T-helper 17 cell (primary cell): ENCODE measurements at regions not wholly inside any gene's neighbourhood (a gene's known extent, or its start where the extent isn't known, plus 50 kb on each side); places are given as distances from the start of the nearest gene placed in this dataset.
A peak's percentile ranks its signal among the peaks of the same experiment; 100 is the strongest.

Source experiments
- ATAC-seq: fragments of 150-1000 bp; cut with Tn5 transposase; 2 replicates; pipeline ENCODE4 v1.10.0; 2021; ENCODE audit warnings: mild to moderate bottlenecking, moderate library complexity
- DNase-seq, 3 donors: peaks; one replicate each; pipeline versions ENCODE4 v3.0.0 to v3.0.0-alpha.2; 2020 to 2021
- H3K9me3 ChIP-seq: one replicate; pipeline ENCODE4 v1.7.0; 2013; ENCODE audit warnings: low read length, mild to moderate bottlenecking; ENCODE audit not compliant: control insufficient read depth, poor library complexity, severe bottlenecking
- H3K27ac Mint-ChIP-seq: one replicate; pipeline ENCODE4 v1.8.0; 2022; ENCODE audit warnings: mild to moderate bottlenecking, moderate library complexity, mixed read lengths
- H3K27me3 Mint-ChIP-seq: one replicate; pipeline ENCODE4 v1.8.0; 2022; ENCODE audit warnings: mixed read lengths
- H3K36me3 Mint-ChIP-seq: one replicate; pipeline ENCODE4 v1.8.0; 2022; ENCODE audit warnings: low read depth, mixed read lengths
- H3K4me1 Mint-ChIP-seq: one replicate; pipeline ENCODE4 v1.8.0; 2022; ENCODE audit warnings: mild to moderate bottlenecking, mixed read lengths
- H3K4me3 Mint-ChIP-seq: one replicate; pipeline ENCODE4 v1.8.0; 2022; ENCODE audit warnings: mild to moderate bottlenecking, moderate library complexity, mixed read lengths

GRCh38 chr21:35843911-35844667, 216.2 kb downstream of the SETD4 start:
- DNase-seq = no peak
- no peak for ATAC-seq
- no peaks in the 10 kb centered on the region for H3K9me3 ChIP-seq
- H3K36me3 Mint-ChIP-seq = no peaks in the 10 kb centered on the region
- no peak overlapping the region for H3K4me3 Mint-ChIP-seq
- peaks cover 39% of the 10 kb centered on the region for H3K27me3 Mint-ChIP-seq
- H3K27ac Mint-ChIP-seq = no peak overlapping the region
- H3K4me1 Mint-ChIP-seq = no peaks in the 10 kb centered on the region

GRCh38 chr21:35840949-35841348, 219.4 kb downstream of the SETD4 start:
- H3K9me3 ChIP-seq = no peaks in the 10 kb centered on the region
- ATAC-seq = no peak
- no peak for DNase-seq
- peaks cover 2% of the 10 kb centered on the region for H3K4me1 Mint-ChIP-seq
- peaks cover 24% of the 10 kb centered on the region for H3K27me3 Mint-ChIP-seq
- no peak overlapping the region for H3K4me3 Mint-ChIP-seq
- no peak overlapping the region for H3K27ac Mint-ChIP-seq
- no peaks in the 10 kb centered on the region for H3K36me3 Mint-ChIP-seq

- peaks cover 2% of the 10 kb centered on the region for H3K4me1 Mint-ChIP-seq
- H3K4me3 Mint-ChIP-seq = no peak overlapping the region
- ATAC-seq (no peak), DNase-seq (peak in 1 of 3 donors; percentile 15)
- no peaks in the 10 kb centered on the region for H3K36me3 Mint-ChIP-seq
- no peak overlapping the region for H3K27ac Mint-ChIP-seq
- no peaks in the 10 kb centered on the region for H3K9me3 ChIP-seq
- H3K27me3 Mint-ChIP-seq = peaks cover 22% of the 10 kb centered on the region
These were observed 220.0 kb downstream of the SETD4 start for GRCh38 chr21:35840197-35840799.

GRCh38 chr21:35838987-35839763, 221.2 kb downstream of the SETD4 start:
- Mint-ChIP-seq H3K4me1 (peaks cover 4% of the 10 kb centered on the region), H3K27me3 (peaks cover 29% of the 10 kb centered on the region), H3K27ac (no peak overlapping the region), H3K36me3 (no peaks in the 10 kb centered on the region), H3K4me3 (no peak overlapping the region)
- DNase-seq (no peak), ATAC-seq (no peak)
- no peaks in the 10 kb centered on the region for H3K9me3 ChIP-seq

GRCh38 chr21:35838350-35838749, 222.0 kb downstream of the SETD4 start:
- no peaks in the 10 kb centered on the region for H3K9me3 ChIP-seq
- Mint-ChIP-seq H3K36me3 (no peaks in the 10 kb centered on the region), H3K27me3 (peaks cover 34% of the 10 kb centered on the region), H3K4me1 (peaks cover 4% of the 10 kb centered on the region), H3K27ac (no peak overlapping the region), H3K4me3 (no peak overlapping the region)
- DNase-seq = no peak
- ATAC-seq = no peak

GRCh38 chr21:35833991-35834390, 226.3 kb downstream of the SETD4 start:
- no peaks in the 10 kb centered on the region for H3K9me3 ChIP-seq
- Mint-ChIP-seq H3K27ac (no peak overlapping the region), H3K4me1 (peaks cover 6% of the 10 kb centered on the region), H3K4me3 (no peak overlapping the region), H3K36me3 (peaks cover 3% of the 10 kb centered on the region), H3K27me3 (peaks cover 58% of the 10 kb centered on the region)
- ATAC-seq = no peak
- DNase-seq = no peak

- peaks cover 64% of the 10 kb centered on the region for H3K27me3 Mint-ChIP-seq
- peaks cover 4% of the 10 kb centered on the region for H3K36me3 Mint-ChIP-seq
- ATAC-seq = no peak
- no peaks in the 10 kb centered on the region for H3K9me3 ChIP-seq
- no peak for DNase-seq
- H3K4me3 Mint-ChIP-seq = no peak overlapping the region
- peaks cover 7% of the 10 kb centered on the region for H3K4me1 Mint-ChIP-seq
- H3K27ac Mint-ChIP-seq = no peak overlapping the region
These were observed 226.9 kb downstream of the SETD4 start for GRCh38 chr21:35833388-35833787.

GRCh38 chr21:35831230-35831629, 229.1 kb downstream of the SETD4 start:
- peaks cover 70% of the 10 kb centered on the region for H3K27me3 Mint-ChIP-seq
- ATAC-seq (no peak), DNase-seq (no peak)
- H3K4me3 Mint-ChIP-seq = no peak overlapping the region
- peaks cover 6% of the 10 kb centered on the region for H3K36me3 Mint-ChIP-seq
- peaks cover 6% of the 10 kb centered on the region for H3K4me1 Mint-ChIP-seq
- H3K9me3 ChIP-seq = no peaks in the 10 kb centered on the region
- H3K27ac Mint-ChIP-seq = no peak overlapping the region

- Mint-ChIP-seq H3K27me3 (peaks cover 72% of the 10 kb centered on the region), H3K4me1 (peaks cover 3% of the 10 kb centered on the region), H3K27ac (no peak overlapping the region), H3K4me3 (no peak overlapping the region), H3K36me3 (peaks cover 6% of the 10 kb centered on the region)
- no peaks in the 10 kb centered on the region for H3K9me3 ChIP-seq
- ATAC-seq (no peak), DNase-seq (no peak)
These were observed 231.3 kb downstream of the SETD4 start for GRCh38 chr21:35829067-35829466.

- H3K27ac Mint-ChIP-seq = no peak overlapping the region
- no peak overlapping the region for H3K4me3 Mint-ChIP-seq
- H3K9me3 ChIP-seq = no peaks in the 10 kb centered on the region
- no peak for ATAC-seq
- H3K4me1 Mint-ChIP-seq = peaks cover 3% of the 10 kb centered on the region
- peaks cover 68% of the 10 kb centered on the region for H3K27me3 Mint-ChIP-seq
- peaks cover 8% of the 10 kb centered on the region for H3K36me3 Mint-ChIP-seq
- no peak for DNase-seq
These were observed 232.2 kb downstream of the SETD4 start for GRCh38 chr21:35828161-35828560.

- Mint-ChIP-seq H3K4me1 (peaks cover 3% of the 10 kb centered on the region), H3K27ac (no peak overlapping the region), H3K4me3 (no peak overlapping the region), H3K27me3 (peaks cover 66% of the 10 kb centered on the region), H3K36me3 (peaks cover 9% of the 10 kb centered on the region)
- no peak for ATAC-seq
- no peak for DNase-seq
- no peaks in the 10 kb centered on the region for H3K9me3 ChIP-seq
These were observed 233.3 kb downstream of the SETD4 start for GRCh38 chr21:35827004-35827403.

GRCh38 chr21:35825370-35826353, 234.7 kb downstream of the SETD4 start:
- H3K36me3 Mint-ChIP-seq = peaks cover 8% of the 10 kb centered on the region
- peaks cover 53% of the 10 kb centered on the region for H3K27me3 Mint-ChIP-seq
- DNase-seq = no peak
- ATAC-seq = no peak
- peaks cover 3% of the 10 kb centered on the region for H3K4me1 Mint-ChIP-seq
- no peaks in the 10 kb centered on the region for H3K9me3 ChIP-seq
- H3K4me3 Mint-ChIP-seq = no peak overlapping the region
- H3K27ac Mint-ChIP-seq = no peak overlapping the region
